NCI-H1436 (cell line): ENCODE measurements at regions not wholly inside any gene's neighbourhood (a gene's known extent, or its start where the extent isn't known, plus 50 kb on each side); places are given as distances from the start of the nearest gene placed in this dataset.
"Not testable (repeated sequence)": the region's sequence is repeated elsewhere in the genome, so short reads cannot be mapped to it uniquely, and the experiment has no call there.

Source experiments
- DNase-seq: peaks from one replicate; lab custom pipeline; 2025; lab: John Stamatoyannopoulos, UW

GRCh38 chr12:33187409-33187808 is 252.2 kb downstream of the SYT10 start:
- DNase-seq, result no peak

GRCh38 chr12:33184161-33184560 is 255.5 kb downstream of the SYT10 start:
- DNase-seq, result no peak

- no peak for DNase-seq
Observed at GRCh38 chr12:33182485-33182884, 257.1 kb downstream of the SYT10 start.

GRCh38 chr12:33180918-33181317 is 258.7 kb downstream of the SYT10 start:
- no peak for DNase-seq

- DNase-seq, result not testable (repeated sequence)
Observed at GRCh38 chr12:33166260-33166659, 269.7 kb upstream of the PKP2 start.

GRCh38 chr12:33156042-33156441 is 259.5 kb upstream of the PKP2 start:
- DNase-seq, result no peak

- not testable (repeated sequence) for DNase-seq
Observed at GRCh38 chr12:33147292-33147691, 250.7 kb upstream of the PKP2 start.

GRCh38 chr12:33129500-33129899 is 232.9 kb upstream of the PKP2 start:
- DNase-seq, result no peak

- no peak for DNase-seq
Observed at GRCh38 chr12:33125755-33126154, 229.2 kb upstream of the PKP2 start.

GRCh38 chr12:33116284-33116683 is 219.7 kb upstream of the PKP2 start:
- DNase-seq, result no peak

- DNase-seq, result no peak
Observed at GRCh38 chr12:33115716-33116115, 219.1 kb upstream of the PKP2 start.

GRCh38 chr12:33111850-33112249 is 215.3 kb upstream of the PKP2 start:
- DNase-seq, result no peak

GRCh38 chr12:33107827-33108226 is 211.2 kb upstream of the PKP2 start:
- not testable (repeated sequence) for DNase-seq

- DNase-seq, result no peak
Observed at GRCh38 chr12:33093534-33093933, 197.0 kb upstream of the PKP2 start.

GRCh38 chr12:33087876-33088275 is 191.3 kb upstream of the PKP2 start:
- DNase-seq, result not testable (repeated sequence)

GRCh38 chr12:33076401-33076800 is 179.8 kb upstream of the PKP2 start:
- DNase-seq, result not testable (repeated sequence)

GRCh38 chr12:33075130-33075766 is 178.7 kb upstream of the PKP2 start:
- DNase-seq, result not testable (repeated sequence)

- no peak for DNase-seq
Observed at GRCh38 chr12:33061844-33062243, 165.3 kb upstream of the PKP2 start.

GRCh38 chr12:33054371-33054770 is 157.8 kb upstream of the PKP2 start:
- DNase-seq, result no peak

GRCh38 chr12:33052141-33053051 is 155.8 kb upstream of the PKP2 start:
- no peak for DNase-seq

- DNase-seq, result no peak
Observed at GRCh38 chr12:33047666-33048065, 151.1 kb upstream of the PKP2 start.

GRCh38 chr12:33044447-33044846 is 147.9 kb upstream of the PKP2 start:
- no peak for DNase-seq

GRCh38 chr12:33041562-33041961 is 145.0 kb upstream of the PKP2 start:
- no peak for DNase-seq
